ENCODE measurements at regions not wholly inside any gene's neighbourhood (a gene's known extent, or its start where the extent isn't known, plus 50 kb on each side); places are given as distances from the start of the nearest gene placed in this dataset.

- H2BK15ac ChIP-seq (ENCODE audit: low read depth, low read length): no peak overlapping the region
- WGBS, 2 experiments (ENCODE audit: extremely low coverage in 2 of 2, insufficient read length in 1 of 2): no CpG with 5 or more reads among the region's 2 CpGs
Observed at GRCh38 chr9:86768709-86769108, 178.6 kb downstream of the GAS1 start.

More at GRCh38 chr9:86768709-86769108, 178.6 kb downstream of the GAS1 start:
- Histone ChIP-seq H3K36me3 (ENCODE audit: control insufficient read depth, insufficient read depth, low read length) (no peaks in the 10 kb centered on the region), H4K5ac (ENCODE audit: low read depth, low read length) (no peak overlapping the region), H4K8ac (ENCODE audit: low read depth in 2 of 2, low read length in 2 of 2) (no peak overlapping the region), H3K9ac (ENCODE audit: low read depth, low read length) (no peak overlapping the region), H2AK9ac (replicated peaks; ENCODE audit: low read depth, low read length, poor library complexity) (no peak overlapping the region), H3K4ac (ENCODE audit: low read depth, low read length) (no peak overlapping the region), H3K4me3 (ENCODE audit: insufficient read depth, low read depth, low read length) (no peak overlapping the region), H3K18ac (ENCODE audit: low read depth, low read length) (no peak overlapping the region), H3K4me1 (ENCODE audit: control insufficient read depth, insufficient read depth, low read length) (peaks cover 4% of the 10 kb centered on the region; the same call in 1 of the 2 replicates), H3K9me3 (ENCODE audit: control insufficient read depth, insufficient read depth, low read length) (0 out of 2 replicates have a peak, but pooled peaks cover 2% of the 10 kb centered on the region), H3K79me1 (ENCODE audit: low read depth in 1 of 2, low read length in 2 of 2) (no peaks in the 10 kb centered on the region), H2BK5ac (ENCODE audit: low read depth, low read length, poor library complexity, severe bottlenecking) (no peak overlapping the region), H3K23ac (ENCODE audit: low read depth, low read length) (no peak overlapping the region), H2AFZ (replicated peaks; ENCODE audit: low read length, poor library complexity) (no peak overlapping the region), H4K91ac (ENCODE audit: insufficient read depth, low read depth, low read length) (no peak overlapping the region), H2AK5ac (ENCODE audit: low read depth, low read length) (no peak overlapping the region), H3K4me2 (ENCODE audit: low read depth, low read length) (no peak overlapping the region), H3K14ac (replicated peaks; ENCODE audit: low read depth, low read length) (no peak overlapping the region), H3K27me3 (ENCODE audit: control insufficient read depth, insufficient read depth, low read length) (no peaks in the 10 kb centered on the region), H3K56ac (ENCODE audit: extremely low read depth, insufficient read depth, low read length) (no peak overlapping the region), H3K27ac (ENCODE audit: insufficient read depth, low read length) (no peak overlapping the region), H3K9me1 (ENCODE audit: insufficient read depth, low read length) (peaks cover 12% of the 10 kb centered on the region), H2BK120ac (ENCODE audit: low read depth, low read length) (no peak overlapping the region), H2BK20ac (ENCODE audit: low read depth, low read length) (no peak overlapping the region), H4K20me1 (ENCODE audit: insufficient read depth, low read length) (no peaks in the 10 kb centered on the region)
- ChIA-PET CTCF (no interaction called here), POLR2A (ENCODE audit: unreplicated experiment) (no interaction called here)
- dilution Hi-C loops (cut with HindIII; ENCODE audit: low sequenced_read_pairs, unreplicated experiment): no loop called here
- TF ChIP-seq SMC3 (IDR thresholded peaks at IDR 0.05; ENCODE audit: low read depth, low read length) (no peak), NFE2L2 (IDR thresholded peaks at IDR 0.05; ENCODE audit: low read depth, low read length) (no peak), RAD21 (IDR thresholded peaks at IDR 0.05; ENCODE audit: low read length) (no peak), MXI1 (IDR thresholded peaks at IDR 0.05; ENCODE audit: borderline replicate concordance, low read depth, low read length) (no peak), CEBPB (IDR thresholded peaks at IDR 0.05; ENCODE audit: low read depth, low read length) (no peak), CTCF (conservative IDR thresholded peaks at IDR 0.05; ENCODE audit: low read depth, low read length) (no peak), FOS (IDR thresholded peaks at IDR 0.05; ENCODE audit: low read depth, low read length) (no peak), POLR2A (IDR thresholded peaks at IDR 0.05; ENCODE audit: low read depth, low read length) (no peak), CHD1 (IDR thresholded peaks at IDR 0.05; ENCODE audit: low read depth, low read length) (no peak), RCOR1 (IDR thresholded peaks at IDR 0.05; ENCODE audit: insufficient replicate concordance, low read length) (no peak), RFX5 (IDR thresholded peaks at IDR 0.05; ENCODE audit: low read depth, low read length) (no peak), MAZ (IDR thresholded peaks at IDR 0.05; ENCODE audit: borderline replicate concordance, low read depth, low read length) (no peak), MAFK (IDR thresholded peaks at IDR 0.05; ENCODE audit: low read depth, low read length) (no peak), ELK1 (IDR thresholded peaks at IDR 0.05; ENCODE audit: borderline replicate concordance, low read depth, low read length) (no peak), USF2 (IDR thresholded peaks at IDR 0.05; ENCODE audit: low read depth, low read length) (no peak), BHLHE40 (IDR thresholded peaks at IDR 0.05; ENCODE audit: low read depth, low read length) (no peak)
- in situ Hi-C loops (cut with MboI; ENCODE audit: low sequenced_read_pairs): no loop called here
- ATAC-seq (ENCODE audit: low read depth): no peak
- BruUV-seq (replicated peaks): no TSS peak
- intact Hi-C loops (cut with micrococcal nuclease): no loop called here
- no peak for DNase-seq
